ENCODE measurements at regions not wholly inside any gene's neighbourhood (a gene's known extent, or its start where the extent isn't known, plus 50 kb on each side); places are given as distances from the start of the nearest gene placed in this dataset.

DNA sequence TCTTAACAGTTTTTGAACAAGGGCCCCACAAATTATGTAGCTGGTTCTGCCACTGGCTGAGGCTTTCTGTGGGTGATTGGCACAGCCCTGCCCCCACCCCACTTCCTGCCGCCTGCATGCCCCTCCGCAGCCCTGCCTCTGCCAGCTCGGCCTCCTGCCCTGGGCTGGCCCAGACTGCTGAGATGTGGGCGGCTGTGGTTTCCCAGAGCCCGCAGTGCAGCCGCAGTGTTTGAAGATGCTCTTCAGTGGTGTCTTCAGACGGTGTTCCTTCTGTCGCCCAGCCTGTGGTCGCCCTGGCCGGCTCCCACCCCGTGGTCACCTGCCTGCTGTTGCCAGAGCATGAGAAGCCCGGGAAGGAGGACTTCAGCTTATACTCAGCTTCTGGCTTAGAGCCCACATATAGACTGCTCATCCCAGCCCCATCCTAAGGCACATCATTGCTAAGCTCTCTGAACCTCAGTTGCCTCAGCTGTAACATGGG lies 154.3 kb downstream of the VEGFA start:
- peak in 34 of 58 donors; percentile 4 to 56 (median 21) for DNase-seq

DNA sequence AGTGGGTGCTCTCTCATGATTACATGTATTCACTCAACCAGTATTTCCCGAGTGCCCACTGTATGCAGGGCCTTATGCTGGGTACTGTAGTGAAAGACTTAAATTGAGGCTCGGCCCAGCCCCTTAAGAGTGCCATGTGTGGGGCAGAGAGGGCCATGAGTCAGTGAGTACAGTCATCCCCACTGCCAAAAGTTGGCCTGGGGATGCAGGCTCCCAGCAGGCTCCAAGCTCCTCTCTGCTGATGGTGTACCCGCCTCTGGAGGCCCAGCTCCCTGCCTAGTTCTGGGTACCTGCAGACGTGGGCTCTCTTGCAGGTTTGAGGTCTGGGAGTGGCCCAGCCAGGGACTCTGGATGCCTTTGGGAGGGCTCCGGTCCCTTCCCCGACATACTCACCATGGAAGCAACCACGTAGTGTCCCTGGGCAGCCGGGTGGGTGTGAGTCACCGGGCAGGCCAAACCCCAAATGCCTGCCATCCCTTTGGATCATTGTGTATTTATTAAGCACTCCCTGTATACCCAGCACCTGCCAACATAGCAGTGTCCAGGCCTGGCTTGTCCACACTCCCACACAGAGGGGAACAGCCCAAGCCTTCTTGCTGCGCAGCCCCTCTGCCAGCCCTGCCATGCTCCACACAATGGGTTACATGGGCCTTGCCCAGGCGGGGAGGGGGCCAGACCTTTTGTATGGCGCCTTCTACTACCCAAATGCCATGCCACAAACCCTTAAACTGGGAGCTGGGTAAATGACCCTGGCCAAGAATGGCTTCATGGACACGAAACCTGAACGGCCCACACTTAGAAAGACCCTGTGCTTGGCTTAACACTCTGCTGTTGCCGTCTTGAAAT lies 153.6 kb downstream of the VEGFA start:
- no peak for DNase-seq

DNA sequence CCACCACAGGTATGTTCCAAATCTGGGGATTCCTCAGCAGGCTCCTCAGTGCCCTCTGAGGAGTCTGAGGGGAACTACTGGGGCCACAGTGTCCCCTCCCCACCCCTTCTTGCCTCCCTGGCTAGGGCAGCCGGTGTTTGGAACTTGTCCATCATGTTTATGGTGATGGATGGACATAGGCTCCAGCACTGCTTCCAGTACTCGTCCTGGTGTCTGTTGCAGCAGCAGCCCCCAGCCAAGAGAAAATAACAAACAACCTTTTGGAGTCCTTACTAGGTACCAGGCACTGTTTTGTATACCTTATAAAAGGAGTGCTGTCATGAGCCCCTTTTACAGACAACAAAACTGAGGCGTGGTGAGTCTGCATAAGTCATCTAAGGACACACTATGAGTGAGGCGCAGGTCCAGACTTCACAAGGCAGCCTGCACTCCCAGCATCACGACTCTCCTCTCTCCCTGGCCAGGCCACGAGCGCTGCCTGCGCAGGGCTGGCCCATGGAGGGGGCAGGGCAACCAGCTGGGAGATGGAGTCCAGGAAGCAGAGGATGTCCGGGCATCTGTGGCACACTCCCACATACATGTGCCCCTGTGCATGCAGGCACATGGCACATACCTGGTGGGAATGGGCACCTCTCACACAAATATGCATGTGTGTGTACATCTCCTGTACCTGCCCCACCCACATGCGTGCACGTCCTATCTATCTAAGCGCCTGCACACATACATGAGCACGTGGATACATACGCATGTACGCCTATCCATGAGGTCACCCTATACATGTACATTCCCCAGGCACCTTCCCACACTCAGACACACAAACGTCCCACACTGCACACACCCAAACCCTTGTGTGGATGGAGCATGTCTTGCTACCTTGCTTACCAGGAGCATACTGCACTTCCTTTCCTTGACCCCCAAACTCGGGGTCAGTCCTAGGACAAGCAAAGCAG lies 152.7 kb downstream of the VEGFA start:
- no peak for DNase-seq

DNA sequence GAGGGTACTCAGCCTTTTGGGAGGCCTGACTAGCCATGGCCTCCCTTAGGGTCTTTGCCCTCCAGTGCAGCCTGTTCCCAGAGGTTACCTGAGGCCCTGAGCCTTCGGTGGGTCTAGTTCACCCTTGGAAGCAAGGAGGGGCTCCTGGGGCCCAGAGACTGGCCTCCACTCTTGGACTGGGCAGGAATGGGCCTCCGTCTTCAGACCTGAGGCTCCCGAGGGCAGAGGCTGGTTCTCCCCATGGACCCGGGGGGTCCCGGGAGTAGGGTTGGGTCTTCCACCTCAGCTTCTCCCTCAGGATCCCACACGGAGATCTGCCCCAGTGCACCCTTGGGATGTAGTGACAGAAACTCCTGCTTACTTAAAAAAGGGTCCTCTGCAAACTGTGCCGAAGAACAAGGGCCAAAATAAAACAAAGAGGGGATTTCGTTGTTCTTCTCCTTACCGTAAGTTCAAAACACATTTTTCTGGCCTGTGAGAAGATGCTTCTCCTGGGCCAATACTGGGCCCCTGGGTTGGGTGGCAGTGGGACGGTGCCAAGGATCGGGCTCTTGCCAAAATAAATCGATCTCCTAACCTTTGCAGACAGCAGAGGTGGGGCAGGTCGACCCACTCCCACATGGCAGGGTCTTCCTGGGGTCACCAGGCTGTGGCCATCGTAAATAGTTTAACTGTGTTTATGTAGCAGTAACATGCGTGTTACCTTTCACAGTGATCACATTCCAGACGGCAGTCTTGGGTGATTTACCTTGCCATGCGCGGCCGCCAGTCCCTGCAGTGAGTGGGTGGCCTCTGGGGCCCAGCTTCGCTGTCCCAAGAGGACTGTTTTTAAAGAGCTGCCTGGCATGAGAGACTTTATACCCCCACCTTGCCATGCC lies 151.8 kb downstream of the VEGFA start:
- no peak for DNase-seq

DNA sequence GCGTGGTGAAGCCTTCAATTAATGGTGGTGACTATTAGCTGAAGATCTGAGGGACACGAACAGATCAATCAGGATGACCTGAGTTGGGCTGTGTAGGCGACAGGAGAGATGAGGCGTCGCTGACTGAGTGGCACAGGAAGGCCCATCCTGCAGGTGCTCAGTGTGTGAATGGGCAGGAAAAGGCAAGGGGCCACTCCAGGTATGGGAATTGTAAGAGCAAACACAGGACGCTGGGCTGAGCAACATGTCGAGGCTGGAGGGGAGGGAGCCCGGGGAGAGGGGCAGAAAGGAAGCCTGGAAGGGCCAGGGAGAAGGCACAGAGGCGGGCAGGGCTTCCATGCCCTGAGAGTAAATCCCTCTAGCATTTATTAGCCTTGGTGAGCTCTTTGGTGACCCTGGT lies 151.0 kb downstream of the VEGFA start:
- no peak for DNase-seq

DNA sequence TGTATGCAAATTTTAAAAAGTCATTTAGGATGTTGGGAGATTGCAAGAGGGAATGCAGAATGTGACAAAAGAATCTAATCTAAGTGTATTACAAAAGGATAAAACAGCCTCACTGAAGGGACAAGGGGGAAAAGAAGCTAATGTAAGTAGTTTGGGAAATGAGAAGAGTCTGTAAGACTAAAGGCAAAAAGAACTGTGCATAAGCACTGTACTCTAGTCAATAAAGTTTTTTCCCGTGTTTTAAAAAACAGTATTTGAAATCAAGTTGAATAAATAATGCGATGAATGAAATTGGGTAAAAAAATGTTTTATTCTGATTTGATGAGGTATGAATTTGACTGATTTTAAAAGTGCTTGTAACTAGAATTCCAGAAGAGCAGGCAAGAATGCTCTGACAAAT lies 149.8 kb downstream of the VEGFA start:
- DNase-seq, result no peak

DNA sequence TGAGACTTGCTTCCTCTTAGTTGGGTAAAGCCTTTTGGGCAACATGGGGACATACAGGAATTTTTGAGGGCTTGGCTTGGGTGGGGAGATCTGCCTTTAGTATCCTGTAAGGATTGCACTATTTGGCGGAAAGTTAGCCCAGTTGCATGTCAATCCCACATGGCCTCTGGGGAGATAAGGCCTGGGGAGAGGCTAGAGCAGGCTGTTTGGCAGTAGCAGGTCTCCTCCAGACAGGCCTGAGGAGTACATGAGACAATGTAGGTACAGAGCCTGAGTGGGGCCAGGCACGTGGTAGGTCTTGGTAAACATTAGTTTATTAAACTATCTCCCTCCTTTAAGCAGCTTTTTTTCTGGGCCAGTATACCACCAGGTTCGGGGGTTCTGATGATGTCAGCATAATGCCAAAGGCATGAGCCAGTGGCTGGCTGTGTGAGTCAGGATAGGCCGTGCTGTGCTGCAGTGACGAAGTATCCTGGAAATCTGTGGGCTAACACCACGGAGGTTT lies 147.9 kb downstream of the VEGFA start:
- DNase-seq, result no peak

DNA sequence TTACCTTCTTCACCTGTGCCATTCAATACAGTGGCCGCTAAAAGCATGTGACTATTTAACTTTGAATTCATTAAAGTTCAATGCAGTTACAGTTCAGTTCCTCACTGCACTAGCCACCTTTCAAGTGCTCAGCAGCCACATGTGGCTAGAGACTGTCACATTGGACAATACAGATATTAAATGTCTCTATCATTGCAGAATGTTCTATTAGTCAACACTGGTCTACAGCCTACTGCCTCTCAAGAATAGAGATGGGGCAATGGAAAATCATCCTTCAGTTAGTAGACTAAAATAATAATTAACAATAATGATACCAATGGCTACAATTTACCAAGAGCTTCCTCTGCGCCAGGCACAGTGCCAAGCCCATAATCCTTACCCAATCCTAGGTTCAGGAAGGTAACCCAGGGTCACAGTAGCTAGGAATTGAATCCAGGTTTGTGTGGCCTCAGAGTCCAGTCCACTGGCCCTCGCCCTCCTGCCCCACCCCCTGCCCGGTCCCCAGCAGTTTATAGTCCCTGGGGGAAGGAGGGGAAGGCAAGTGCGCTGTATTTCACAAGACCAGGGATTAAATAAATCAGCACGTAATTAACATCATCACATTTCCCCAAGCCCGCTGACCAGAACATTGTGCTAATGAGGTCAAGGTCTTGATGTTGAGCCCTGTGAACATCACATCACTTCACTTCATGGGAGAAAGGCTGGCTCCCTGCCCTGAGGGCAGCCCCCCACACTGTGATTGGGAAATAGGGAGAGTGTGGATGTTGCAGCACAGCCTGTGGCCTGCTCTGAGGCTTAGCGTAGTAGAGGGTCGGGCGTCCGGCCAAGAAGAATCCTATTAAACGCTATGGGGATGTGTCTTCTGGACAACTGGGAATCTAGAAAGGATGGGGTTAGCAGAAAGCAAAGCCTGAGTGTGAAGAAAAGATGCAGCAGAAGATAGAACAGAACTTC lies 147.2 kb downstream of the VEGFA start:
- DNase-seq, result no peak

DNA sequence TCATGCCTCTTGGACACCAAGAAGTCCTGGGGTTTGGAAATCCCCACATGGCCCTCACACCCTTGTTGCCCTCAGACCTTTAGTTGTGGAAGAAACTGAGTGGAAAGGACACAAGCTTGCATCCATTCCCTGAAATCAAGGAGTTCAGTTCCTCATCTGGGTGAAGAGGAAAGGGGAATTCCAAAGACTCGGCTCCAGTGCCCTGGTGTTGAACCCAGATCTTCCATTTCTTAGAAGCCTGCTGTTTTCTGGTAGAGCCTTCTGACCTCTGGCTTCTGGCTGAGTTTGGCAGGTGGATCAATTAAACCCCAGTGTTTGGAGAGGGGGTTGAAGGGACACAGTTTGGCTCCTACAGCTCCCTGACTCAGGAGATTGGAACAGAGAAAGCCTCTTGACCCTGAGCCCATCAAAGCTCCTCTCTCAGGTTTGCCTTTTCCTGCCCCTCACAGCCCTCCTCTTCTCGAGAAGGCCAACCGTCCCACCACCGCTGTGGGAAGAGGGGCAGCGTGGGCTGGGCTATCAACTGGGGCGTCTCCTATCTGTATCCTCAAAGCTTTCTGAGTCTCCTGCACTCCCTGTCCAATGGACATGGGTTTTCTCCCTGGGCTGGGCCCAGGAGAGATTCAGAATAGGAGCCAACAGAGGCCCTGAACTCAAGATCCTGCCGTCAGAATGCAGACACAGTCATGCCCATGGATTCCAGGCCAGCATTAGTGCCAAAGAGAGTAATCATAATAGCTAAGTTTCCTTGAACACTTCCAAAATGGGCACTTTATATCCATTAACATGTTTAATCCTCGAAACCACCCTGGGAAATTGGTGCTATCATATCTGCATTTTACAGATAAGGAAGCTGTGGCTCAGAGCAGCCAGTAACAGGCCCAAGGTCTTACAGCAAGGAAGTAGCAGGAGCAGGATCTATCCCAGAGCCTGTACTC lies 146.2 kb downstream of the VEGFA start:
- no peak for DNase-seq

DNA sequence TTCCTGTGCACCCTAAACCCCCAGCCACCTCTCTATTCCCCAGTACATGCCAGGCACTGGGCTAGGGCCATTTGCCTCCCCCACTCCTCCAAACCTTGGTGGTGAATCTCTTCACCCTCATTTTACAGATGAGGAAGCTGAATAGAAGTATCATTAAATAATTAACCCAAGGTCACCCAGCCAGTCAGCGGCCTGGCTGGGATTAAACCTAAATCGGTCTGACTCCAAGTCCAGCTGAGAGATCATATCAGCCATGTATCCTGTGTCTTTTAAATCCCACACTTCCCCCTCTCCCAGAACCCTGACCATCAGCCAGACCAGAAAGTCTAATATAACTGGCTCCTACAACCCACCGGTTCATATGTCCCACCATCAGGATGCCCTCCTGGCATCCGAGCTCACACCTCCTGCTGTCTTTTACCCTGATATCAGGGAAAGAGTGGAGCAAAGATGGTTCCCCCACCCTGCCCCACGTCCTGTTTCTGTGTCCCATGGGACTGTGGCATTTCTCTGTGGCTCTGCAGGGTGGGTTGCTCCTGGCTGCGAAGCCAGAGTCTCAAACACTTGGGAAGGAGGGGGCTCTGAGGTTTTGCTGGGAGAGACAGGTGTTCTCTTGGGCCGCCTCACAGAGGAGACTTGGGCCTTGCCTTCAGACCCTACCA lies 145.3 kb downstream of the VEGFA start:
- DNase-seq, result no peak

DNA sequence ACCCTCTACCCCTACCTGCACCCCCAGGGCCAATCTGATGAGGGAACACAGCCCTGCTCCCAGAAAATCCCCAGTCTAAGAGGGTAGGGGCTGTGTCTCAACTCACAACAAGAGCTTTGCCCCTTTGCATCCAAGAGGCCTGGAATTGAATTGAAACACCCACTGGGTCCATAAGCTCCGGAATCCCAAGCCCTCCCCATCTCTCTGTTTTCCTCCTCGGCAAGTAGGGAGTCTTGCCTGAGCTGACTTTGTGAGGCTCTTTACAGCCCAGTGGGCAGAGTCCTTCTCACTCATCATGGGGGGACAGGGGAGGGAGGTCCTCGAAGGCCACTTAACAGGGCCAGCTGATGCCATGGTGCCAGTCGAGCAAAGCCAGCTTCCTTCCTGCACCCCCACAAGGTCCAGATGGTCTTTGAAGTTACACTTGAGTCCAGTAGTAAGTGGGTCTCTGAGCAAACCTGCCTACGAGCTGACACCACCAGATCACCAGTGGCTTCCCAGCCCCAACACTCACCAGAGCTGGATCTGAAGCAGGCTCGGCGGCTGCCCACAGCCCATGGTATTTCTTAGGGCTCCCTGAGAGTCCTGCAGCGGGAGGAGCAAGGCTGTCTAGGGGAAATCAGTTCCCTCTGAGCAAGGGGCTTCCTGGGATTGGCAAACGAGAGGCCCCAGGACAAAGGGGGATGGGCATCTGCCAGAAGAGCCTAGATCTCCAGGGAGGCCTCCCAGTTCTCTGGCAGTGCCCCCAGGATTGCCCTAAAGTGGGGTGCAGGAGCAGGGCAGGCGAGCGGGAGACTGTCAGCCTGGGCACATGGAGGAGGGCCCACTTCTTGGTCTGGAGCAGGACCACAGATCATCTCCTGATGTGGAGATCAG lies 144.5 kb downstream of the VEGFA start:
- no peak for DNase-seq

DNA sequence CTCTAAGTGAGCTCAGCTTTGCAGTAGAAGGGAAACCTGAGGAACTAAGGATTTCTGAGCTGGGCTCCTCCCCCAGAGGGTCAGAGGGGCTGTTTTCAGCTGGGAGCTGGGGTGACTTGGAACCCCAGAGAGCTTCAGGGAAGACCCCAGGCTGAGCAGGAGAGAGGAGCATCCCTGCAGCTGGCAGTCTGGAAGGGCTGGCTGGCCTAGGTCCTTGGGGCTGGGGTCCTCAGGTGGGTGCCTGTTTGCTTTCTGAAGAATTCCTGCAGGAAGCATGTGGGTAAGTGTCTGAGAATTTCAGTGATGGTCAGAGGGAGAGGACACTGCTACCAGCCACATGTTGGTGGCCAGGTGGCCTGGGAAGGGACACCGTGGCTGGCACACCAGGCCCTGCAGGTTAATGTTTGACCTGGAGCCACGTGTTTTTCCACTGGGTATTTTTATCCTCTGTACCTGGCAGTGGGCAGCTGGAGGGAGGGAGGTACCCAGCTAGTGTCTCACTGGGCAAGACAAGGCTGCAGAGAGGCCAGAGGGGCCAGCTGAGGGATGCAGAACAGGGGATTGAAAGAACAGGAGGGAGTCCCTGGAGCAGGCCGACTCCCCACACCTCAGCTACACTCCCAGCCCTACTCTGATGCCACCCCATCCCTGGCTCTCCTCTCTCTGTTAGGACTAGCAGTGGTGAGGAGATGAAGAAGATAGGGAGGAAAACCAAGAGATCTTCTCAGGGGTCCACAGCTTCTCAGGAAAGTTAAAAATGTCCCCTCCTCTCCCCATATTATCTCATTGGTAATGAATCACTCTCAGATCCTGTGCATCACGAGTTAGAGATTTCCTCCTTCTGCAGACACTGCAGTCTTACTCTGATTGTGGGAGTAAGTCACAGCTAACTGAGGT lies 143.6 kb downstream of the VEGFA start:
- no peak for DNase-seq

DNA sequence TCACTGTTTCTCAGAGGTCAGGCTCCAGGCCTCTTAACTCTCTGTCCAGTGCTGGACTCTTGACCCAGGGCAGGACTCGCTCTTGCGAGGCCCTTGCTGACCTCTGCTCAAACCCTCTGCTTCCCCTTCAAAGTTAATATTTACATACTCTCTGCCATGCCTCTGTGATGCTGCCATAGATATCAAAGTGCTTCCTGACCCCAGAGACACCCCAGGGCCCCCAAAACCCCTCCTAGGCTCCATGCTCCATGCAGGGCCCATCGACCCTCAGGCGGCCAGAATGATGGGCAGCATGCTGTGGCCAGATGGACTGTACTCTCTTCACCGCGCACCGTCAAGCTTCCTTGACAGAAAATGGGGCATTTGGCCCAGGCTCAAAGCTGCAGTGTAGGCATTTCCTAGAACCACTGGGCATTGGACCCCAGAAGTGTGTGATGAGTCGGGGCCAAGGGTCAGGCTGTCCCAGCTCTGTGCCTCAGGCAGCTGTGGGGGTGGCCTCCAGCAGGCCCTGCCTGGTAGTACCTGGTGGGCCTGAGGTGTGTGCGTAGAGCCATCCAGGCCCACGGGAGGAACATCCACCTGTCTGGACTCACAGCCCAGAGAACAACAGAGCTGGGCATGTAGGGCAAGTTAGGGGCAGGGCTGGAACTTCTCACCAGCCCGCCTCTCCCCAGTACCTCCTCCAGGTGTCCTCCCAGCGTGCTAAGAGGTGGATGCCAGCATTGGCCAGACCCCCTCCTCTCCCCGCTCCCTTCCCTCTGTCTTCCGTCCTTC lies 142.8 kb downstream of the VEGFA start:
- DNase-seq, result no peak

DNA sequence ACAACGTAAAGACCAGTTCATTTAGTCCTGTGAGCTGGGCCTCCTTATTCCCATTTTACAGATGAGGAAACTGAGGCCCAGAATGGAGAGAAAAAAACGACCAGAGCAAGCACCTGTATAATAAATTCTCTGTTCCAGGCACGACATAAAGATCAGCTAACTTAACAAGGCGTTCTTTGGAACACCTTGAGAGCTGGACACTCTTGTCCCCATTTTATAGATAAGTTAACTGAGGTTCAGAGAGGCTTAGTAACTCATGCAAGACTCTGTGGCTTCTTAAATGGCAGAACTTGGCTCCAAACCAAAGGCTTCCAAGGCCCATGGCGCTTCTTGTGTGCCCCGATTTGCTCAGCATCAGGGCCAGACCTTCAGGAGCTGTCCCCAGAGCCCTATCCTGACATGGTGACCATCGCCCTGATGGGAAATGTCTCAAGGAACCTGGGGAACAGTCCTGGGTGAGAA lies 142.1 kb downstream of the VEGFA start:
- DNase-seq, result no peak
